ENCODE measurements at regions not wholly inside any gene's neighbourhood (a gene's known extent, or its start where the extent isn't known, plus 50 kb on each side); places are given as distances from the start of the nearest gene placed in this dataset.

- TF ChIP-seq, protein P1, sequence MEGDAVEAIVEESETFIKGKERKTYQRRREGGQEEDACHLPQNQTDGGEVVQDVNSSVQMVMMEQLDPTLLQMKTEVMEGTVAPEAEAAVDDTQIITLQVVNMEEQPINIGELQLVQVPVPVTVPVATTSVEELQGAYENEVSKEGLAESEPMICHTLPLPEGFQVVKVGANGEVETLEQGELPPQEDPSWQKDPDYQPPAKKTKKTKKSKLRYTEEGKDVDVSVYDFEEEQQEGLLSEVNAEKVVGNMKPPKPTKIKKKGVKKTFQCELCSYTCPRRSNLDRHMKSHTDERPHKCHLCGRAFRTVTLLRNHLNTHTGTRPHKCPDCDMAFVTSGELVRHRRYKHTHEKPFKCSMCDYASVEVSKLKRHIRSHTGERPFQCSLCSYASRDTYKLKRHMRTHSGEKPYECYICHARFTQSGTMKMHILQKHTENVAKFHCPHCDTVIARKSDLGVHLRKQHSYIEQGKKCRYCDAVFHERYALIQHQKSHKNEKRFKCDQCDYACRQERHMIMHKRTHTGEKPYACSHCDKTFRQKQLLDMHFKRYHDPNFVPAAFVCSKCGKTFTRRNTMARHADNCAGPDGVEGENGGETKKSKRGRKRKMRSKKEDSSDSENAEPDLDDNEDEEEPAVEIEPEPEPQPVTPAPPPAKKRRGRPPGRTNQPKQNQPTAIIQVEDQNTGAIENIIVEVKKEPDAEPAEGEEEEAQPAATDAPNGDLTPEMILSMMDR (conservative IDR thresholded peaks at IDR 0.05 in 1 of 2, IDR thresholded peaks at IDR 0.05 in 1 of 2; ENCODE audit: extremely low read depth in 1 of 2, insufficient read depth in 1 of 2, low read depth in 1 of 2, low read length in 2 of 2) = no peak
- TF ChIP-seq EZH2 (IDR thresholded peaks at IDR 0.05; ENCODE audit: borderline replicate concordance, low read length) = no peak
Measured at GRCh38 chr1:14233510-14233909, 365.0 kb upstream of the KAZN start.

Data from mammary epithelial cell (primary cell).